Stimulated activated CD8-positive, alpha-beta memory T cell treated with anti-CD3 and anti-CD28 coated beads, Interleukin-15, amount 100 ng/mL, for 24 hours (primary cell): ENCODE measurements at regions not wholly inside any gene's neighbourhood (a gene's known extent, or its start where the extent isn't known, plus 50 kb on each side); places are given as distances from the start of the nearest gene placed in this dataset.
A peak's percentile ranks its signal among the peaks of the same experiment; 100 is the strongest.

Source experiments
- DNase-seq: peaks from one replicate; pipeline ENCODE4 v3.0.0-alpha.2; 2020; ENCODE audit warnings: low read depth

GRCh38 chr3:70120357-70120966, 120.9 kb downstream of the SAMMSON start:
- peak; percentile 14 for DNase-seq

GRCh38 chr3:70127192-70127591, 127.7 kb downstream of the SAMMSON start:
- DNase-seq: no peak

- no peak for DNase-seq
Observed at GRCh38 chr3:70137366-70137765, 137.8 kb downstream of the SAMMSON start.

GRCh38 chr3:70138606-70139005, 139.1 kb downstream of the SAMMSON start:
- no peak for DNase-seq
